MG63 (cell line): ENCODE measurements at regions not wholly inside any gene's neighbourhood (a gene's known extent, or its start where the extent isn't known, plus 50 kb on each side); places are given as distances from the start of the nearest gene placed in this dataset.

Experiments
- DNase-seq: peaks from one replicate; pipeline ENCODE4 v3.0.0-alpha.2; 2020
- H3K27me3 ChIP-seq: fragments of 250-450 bp; sonication (Bioruptor Pico); 2 replicates; pipeline ENCODE4 v1.5.1; 2020; ENCODE audit warnings: mild to moderate bottlenecking, moderate library complexity
- H3K36me3 ChIP-seq: fragments of 250-450 bp; sonication (Bioruptor Pico); 2 replicates; pipeline ENCODE4 v1.5.1; 2020; ENCODE audit warnings: mild to moderate bottlenecking, moderate library complexity
- H3K4me3 ChIP-seq: fragments of 250-450 bp; sonication (Bioruptor Pico); 2 replicates; pipeline ENCODE4 v1.5.1; 2020; ENCODE audit warnings: mild to moderate bottlenecking, moderate library complexity
- H3K9me3 ChIP-seq: fragments of 250-450 bp; sonication (Bioruptor Pico); 2 replicates; pipeline ENCODE4 v1.5.1; 2020; ENCODE audit warnings: mild to moderate bottlenecking, moderate library complexity

- Histone ChIP-seq H3K4me3 (no peak overlapping the region), H3K36me3 (no peaks in the 10 kb centered on the region), H3K27me3 (no peaks in the 10 kb centered on the region), H3K9me3 (peaks cover 13% of the 10 kb centered on the region)
- no peak for DNase-seq
Observed at GRCh38 chr7:21361413-21362125, 66.3 kb upstream of the SP4 start.

- no peaks in the 10 kb centered on the region for H3K27me3 ChIP-seq
- H3K9me3 ChIP-seq: peaks cover 13% of the 10 kb centered on the region
- H3K36me3 ChIP-seq: no peaks in the 10 kb centered on the region
- H3K4me3 ChIP-seq: no peak overlapping the region
- no peak for DNase-seq
Observed at GRCh38 chr7:21364801-21365271, 63.0 kb upstream of the SP4 start.

GRCh38 chr7:21365866-21366624, 61.8 kb upstream of the SP4 start:
- no peak for DNase-seq

GRCh38 chr7:21367081-21367480, 60.8 kb upstream of the SP4 start:
- no peak overlapping the region for H3K4me3 ChIP-seq
- H3K36me3 ChIP-seq: no peaks in the 10 kb centered on the region
- peaks cover 13% of the 10 kb centered on the region for H3K9me3 ChIP-seq
- H3K27me3 ChIP-seq: no peaks in the 10 kb centered on the region
- DNase-seq: no peak

More at GRCh38 chr7:21365866-21366624, 61.8 kb upstream of the SP4 start:
- H3K27me3 ChIP-seq: no peaks in the 10 kb centered on the region
- H3K36me3 ChIP-seq: no peaks in the 10 kb centered on the region
- H3K4me3 ChIP-seq: no peak overlapping the region
- H3K9me3 ChIP-seq: peaks cover 13% of the 10 kb centered on the region

- no peaks in the 10 kb centered on the region for H3K27me3 ChIP-seq
- H3K9me3 ChIP-seq: peaks cover 13% of the 10 kb centered on the region
- no peak overlapping the region for H3K4me3 ChIP-seq
- no peaks in the 10 kb centered on the region for H3K36me3 ChIP-seq
- DNase-seq: no peak
Observed at GRCh38 chr7:21367537-21367936, 60.3 kb upstream of the SP4 start.

GRCh38 chr7:21368317-21368716, 59.6 kb upstream of the SP4 start:
- Histone ChIP-seq H3K4me3 (no peak overlapping the region), H3K9me3 (peaks cover 13% of the 10 kb centered on the region), H3K27me3 (no peaks in the 10 kb centered on the region), H3K36me3 (no peaks in the 10 kb centered on the region)
- no peak for DNase-seq

GRCh38 chr7:21370283-21370982, 57.5 kb upstream of the SP4 start:
- Histone ChIP-seq H3K4me3 (no peak overlapping the region), H3K27me3 (no peaks in the 10 kb centered on the region), H3K36me3 (no peaks in the 10 kb centered on the region), H3K9me3 (peaks cover 5% of the 10 kb centered on the region)
- no peak for DNase-seq

GRCh38 chr7:21371360-21371759, 56.5 kb upstream of the SP4 start:
- H3K36me3 ChIP-seq: no peaks in the 10 kb centered on the region
- no peak for DNase-seq
- H3K4me3 ChIP-seq: no peak overlapping the region
- H3K9me3 ChIP-seq: no peaks in the 10 kb centered on the region; the same call in none of the 2 replicates
- no peaks in the 10 kb centered on the region for H3K27me3 ChIP-seq

GRCh38 chr7:21373031-21373430, 54.9 kb upstream of the SP4 start:
- DNase-seq: no peak
- no peak overlapping the region for H3K4me3 ChIP-seq
- H3K36me3 ChIP-seq: no peaks in the 10 kb centered on the region
- peaks cover 2% of the 10 kb centered on the region; the same call in 1 of the 2 replicates for H3K9me3 ChIP-seq
- H3K27me3 ChIP-seq: no peaks in the 10 kb centered on the region

GRCh38 chr7:21374134-21374533, 53.7 kb upstream of the SP4 start:
- H3K27me3 ChIP-seq: no peaks in the 10 kb centered on the region
- H3K36me3 ChIP-seq: no peaks in the 10 kb centered on the region
- no peak for DNase-seq
- H3K4me3 ChIP-seq: no peak overlapping the region
- H3K9me3 ChIP-seq: peaks cover 2% of the 10 kb centered on the region; the same call in 1 of the 2 replicates

- peaks cover 2% of the 10 kb centered on the region; the same call in 1 of the 2 replicates for H3K9me3 ChIP-seq
- no peaks in the 10 kb centered on the region for H3K27me3 ChIP-seq
- no peaks in the 10 kb centered on the region for H3K36me3 ChIP-seq
- H3K4me3 ChIP-seq: no peak overlapping the region
- no peak for DNase-seq
Observed at GRCh38 chr7:21377545-21377944, 50.3 kb upstream of the SP4 start.
